ENCODE measurements at regions not wholly inside any gene's neighbourhood (a gene's known extent, or its start where the extent isn't known, plus 50 kb on each side); places are given as distances from the start of the nearest gene placed in this dataset.
"Not testable (repeated sequence)": the region's sequence is repeated elsewhere in the genome, so short reads cannot be mapped to it uniquely, and the experiment has no call there.

DNA sequence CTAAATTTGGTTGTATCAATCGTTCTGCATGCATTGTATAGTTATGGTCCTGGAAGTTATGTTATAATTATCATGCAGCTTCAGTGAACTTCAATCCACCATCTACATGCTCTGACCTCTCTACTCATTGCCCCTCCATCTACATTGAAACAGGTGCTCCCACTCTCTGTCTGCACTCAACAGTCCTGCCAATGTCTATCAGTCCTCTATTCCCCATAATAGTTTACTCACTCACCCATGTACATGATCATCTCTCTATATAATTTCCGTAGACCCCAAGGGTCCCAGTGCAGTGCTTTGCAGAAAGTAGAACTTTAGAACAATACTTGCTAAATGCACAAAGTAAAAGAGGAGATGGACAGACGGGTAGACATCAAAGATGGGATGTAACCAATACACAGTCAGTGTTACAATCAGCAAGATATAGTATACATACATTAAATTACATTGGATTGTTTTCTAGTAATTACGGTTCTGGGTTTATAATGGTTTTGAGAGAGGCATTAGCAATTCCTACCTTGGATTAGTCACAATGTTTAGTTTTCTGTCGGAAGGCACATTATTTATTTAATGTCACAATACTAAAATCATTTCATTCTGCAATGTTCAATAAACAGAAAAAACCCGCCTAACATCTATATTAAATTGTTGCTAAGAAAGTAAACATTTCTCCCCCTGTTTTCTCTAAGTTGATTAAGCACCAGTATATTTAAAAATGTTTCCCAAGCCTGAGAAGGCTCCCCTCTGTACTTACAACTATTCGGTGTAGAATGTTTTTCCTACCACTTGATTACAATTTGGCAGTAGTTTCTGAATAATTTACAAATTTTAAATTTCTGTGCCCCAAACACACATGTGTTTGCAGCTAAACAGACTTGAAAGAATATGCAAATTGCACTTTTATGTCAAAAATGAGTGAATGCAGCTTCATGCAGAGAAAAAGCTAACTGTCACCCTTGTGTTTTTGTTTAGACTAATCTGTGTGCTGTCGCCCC, 94.4 kb upstream of the SIX2 start:
- H3K27me3 ChIP-seq: peaks cover 0 to 15% (median 0%) of the 10 kb centered on the region in 9 donors
- TF ChIP-seq, protein P1, sequence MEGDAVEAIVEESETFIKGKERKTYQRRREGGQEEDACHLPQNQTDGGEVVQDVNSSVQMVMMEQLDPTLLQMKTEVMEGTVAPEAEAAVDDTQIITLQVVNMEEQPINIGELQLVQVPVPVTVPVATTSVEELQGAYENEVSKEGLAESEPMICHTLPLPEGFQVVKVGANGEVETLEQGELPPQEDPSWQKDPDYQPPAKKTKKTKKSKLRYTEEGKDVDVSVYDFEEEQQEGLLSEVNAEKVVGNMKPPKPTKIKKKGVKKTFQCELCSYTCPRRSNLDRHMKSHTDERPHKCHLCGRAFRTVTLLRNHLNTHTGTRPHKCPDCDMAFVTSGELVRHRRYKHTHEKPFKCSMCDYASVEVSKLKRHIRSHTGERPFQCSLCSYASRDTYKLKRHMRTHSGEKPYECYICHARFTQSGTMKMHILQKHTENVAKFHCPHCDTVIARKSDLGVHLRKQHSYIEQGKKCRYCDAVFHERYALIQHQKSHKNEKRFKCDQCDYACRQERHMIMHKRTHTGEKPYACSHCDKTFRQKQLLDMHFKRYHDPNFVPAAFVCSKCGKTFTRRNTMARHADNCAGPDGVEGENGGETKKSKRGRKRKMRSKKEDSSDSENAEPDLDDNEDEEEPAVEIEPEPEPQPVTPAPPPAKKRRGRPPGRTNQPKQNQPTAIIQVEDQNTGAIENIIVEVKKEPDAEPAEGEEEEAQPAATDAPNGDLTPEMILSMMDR (IDR thresholded peaks at IDR 0.05): no peak
- no peak for TF ChIP-seq POLR2A (IDR thresholded peaks at IDR 0.05)
- H3K9me3 ChIP-seq: peaks cover 0 to 5% (median 0%) of the 10 kb centered on the region in 12 donors
- no peak overlapping the region for H3K4me3 ChIP-seq
- WGBS, 4 donors: 84 to 89% (median 87%) methylated on average over 8 of the region's 8 CpGs
- no peaks in the 10 kb centered on the region for H3K36me3 ChIP-seq
- intact Hi-C loops (cut with DNase I): no loop called here
- DNase-seq (no peak), ATAC-seq (no peak)
- no peak overlapping the region for H3K27ac ChIP-seq
- no peaks in the 10 kb centered on the region for H3K4me1 ChIP-seq

DNA sequence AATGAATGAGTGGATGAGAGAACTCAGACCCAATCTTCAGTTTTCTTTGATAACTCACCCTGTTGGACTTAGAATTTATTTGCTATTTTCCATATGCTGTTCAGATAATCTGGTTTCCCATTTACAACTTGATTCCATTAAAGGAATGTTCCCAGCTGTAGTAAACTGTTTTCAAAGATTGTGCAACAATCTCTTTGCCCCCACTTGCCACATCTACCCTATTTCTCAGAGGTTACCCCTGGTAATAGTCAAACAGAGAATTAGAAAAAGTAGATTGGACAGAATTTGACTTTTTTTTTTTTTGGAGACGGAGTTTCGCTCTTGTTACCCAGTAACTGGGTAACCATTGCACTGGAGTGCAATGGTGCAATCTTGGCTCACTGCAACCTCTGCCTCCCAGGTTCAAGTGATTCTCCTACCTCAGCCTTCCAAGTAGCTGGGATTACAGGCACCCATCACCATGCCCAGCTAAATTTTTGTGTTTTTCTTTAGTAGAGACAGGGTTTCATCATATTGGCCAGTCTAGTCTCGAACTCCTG, 93.4 kb upstream of the SIX2 start:
- intact Hi-C loops (cut with DNase I): no loop called here
- H3K36me3 ChIP-seq: no peaks in the 10 kb centered on the region
- peaks cover 0 to 5% (median 0%) of the 10 kb centered on the region in 12 donors for H3K9me3 ChIP-seq
- H3K4me1 ChIP-seq: no peaks in the 10 kb centered on the region
- WGBS, 4 donors: 92 to 95% (median 93%) methylated on average over 3 of the region's 3 CpGs
- DNase-seq: no peak
- H3K27ac ChIP-seq: no peak overlapping the region
- H3K27me3 ChIP-seq: peaks cover 0 to 15% (median 0%) of the 10 kb centered on the region in 9 donors
- ATAC-seq: no peak
- H3K4me3 ChIP-seq: no peak overlapping the region
- TF ChIP-seq POLR2A (IDR thresholded peaks at IDR 0.05): no peak
- TF ChIP-seq, protein P1 (IDR thresholded peaks at IDR 0.05): no peak

DNA sequence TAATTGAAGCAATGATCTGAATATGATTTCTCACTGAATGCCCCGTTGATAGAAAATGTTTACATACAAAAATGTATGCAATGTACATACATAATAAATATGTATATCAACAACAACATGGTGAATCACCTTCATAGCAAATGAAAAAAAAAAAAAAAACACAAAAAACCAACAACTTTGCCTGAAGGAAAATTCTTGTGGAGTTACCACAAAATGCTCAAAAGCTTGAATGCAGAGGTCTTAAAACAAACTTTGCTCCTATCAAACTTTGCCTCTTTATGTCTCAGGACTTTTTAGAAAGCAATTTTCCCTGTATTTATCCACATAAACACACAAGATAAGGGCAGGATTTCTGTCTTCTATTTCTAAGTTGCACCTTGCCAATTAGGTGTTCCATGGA, 92.9 kb upstream of the SIX2 start:
- H3K27me3 ChIP-seq: peaks cover 0 to 15% (median 0%) of the 10 kb centered on the region in 9 donors
- TF ChIP-seq, protein P1 (IDR thresholded peaks at IDR 0.05): no peak
- no peak for TF ChIP-seq POLR2A (IDR thresholded peaks at IDR 0.05)
- WGBS, 4 donors: 64 to 83% (median 71%) methylated on average over 1 of the region's 1 CpG
- H3K9me3 ChIP-seq: peaks cover 0 to 1% (median 0%) of the 10 kb centered on the region in 12 donors
- no peak overlapping the region for H3K27ac ChIP-seq
- no peaks in the 10 kb centered on the region for H3K4me1 ChIP-seq
- intact Hi-C loops (cut with DNase I): no loop called here
- DNase-seq (no peak), ATAC-seq (no peak)
- no peak overlapping the region for H3K4me3 ChIP-seq
- H3K36me3 ChIP-seq: no peaks in the 10 kb centered on the region

DNA sequence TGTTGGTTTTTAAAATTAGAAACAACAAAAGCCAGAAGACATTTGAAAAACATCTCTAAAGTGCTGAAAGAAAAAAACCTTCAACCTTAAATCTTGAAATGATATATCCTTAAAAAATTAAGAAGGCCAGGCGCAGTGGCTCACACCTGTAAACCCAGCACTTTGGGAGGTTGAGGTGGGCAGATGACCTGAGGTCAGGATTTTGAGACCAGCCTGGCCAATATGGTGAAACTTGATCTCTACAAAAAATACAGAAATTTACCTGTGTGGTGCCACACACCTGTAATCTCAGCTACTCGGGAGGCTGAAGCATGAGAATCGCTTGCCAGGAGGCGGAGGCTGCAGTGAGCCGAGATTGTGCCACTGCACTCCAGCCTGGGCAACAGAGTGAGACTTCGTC, 87.7 kb upstream of the SIX2 start:
- Histone ChIP-seq H3K27me3 (peaks cover 0 to 28% (median 0%) of the 10 kb centered on the region in 9 donors), H3K4me3 (no peak overlapping the region), H3K9me3 (no peaks in the 10 kb centered on the region), H3K4me1 (no peaks in the 10 kb centered on the region), H3K27ac (no peak overlapping the region), H3K36me3 (no peaks in the 10 kb centered on the region)
- WGBS, 4 donors: 87 to 95% (median 92%) methylated on average over 6 of the region's 6 CpGs
- intact Hi-C loops (cut with DNase I): loop anchor here in 1 of 10 donors (10.0 kb wide), 1 partner anchor 52 kb away; no protein-coding TSS in a partner anchor
- ATAC-seq (no peak), DNase-seq (no peak)
- TF ChIP-seq, protein P1 (IDR thresholded peaks at IDR 0.05): no peak
- TF ChIP-seq POLR2A (IDR thresholded peaks at IDR 0.05): no peak

DNA sequence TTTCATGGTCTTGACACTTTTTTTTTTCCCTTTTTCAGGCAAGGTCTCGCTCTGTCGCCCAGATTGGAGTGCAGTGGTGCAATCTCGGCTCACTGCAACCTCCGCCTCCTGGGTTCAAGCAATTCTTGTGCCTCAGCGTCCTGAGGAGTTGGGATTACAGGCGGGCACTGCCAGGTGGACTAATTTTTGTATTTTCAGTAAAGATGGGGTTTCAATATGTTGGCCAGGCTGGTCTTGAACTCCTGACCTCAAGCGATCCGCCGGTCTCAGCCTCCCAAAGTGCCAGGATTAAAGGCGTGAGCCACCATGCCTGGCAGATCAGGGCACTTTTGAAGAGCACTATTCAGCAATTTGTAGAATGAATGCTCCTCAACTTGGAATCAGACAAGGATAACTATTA, 86.8 kb upstream of the SIX2 start:
- not testable (repeated sequence) for H3K27ac ChIP-seq, H3K9me3 ChIP-seq, H3K4me1 ChIP-seq, H3K36me3 ChIP-seq, ATAC-seq, DNase-seq, H3K4me3 ChIP-seq
- H3K27me3 ChIP-seq: peaks cover 0 to 22% (median 0%) of the 10 kb centered on the region in 9 donors
- intact Hi-C loops (cut with DNase I): loop anchor here in 1 of 10 donors (10.0 kb wide), 1 partner anchor 51 kb away; no protein-coding TSS in a partner anchor
- WGBS, 4 donors: 87 to 93% (median 92%) methylated on average over 10 of the region's 10 CpGs

All from heart left ventricle (tissue), 16 donors.